ENCODE measurements at regions not wholly inside any gene's neighbourhood (a gene's known extent, or its start where the extent isn't known, plus 50 kb on each side); places are given as distances from the start of the nearest gene placed in this dataset.

DNA sequence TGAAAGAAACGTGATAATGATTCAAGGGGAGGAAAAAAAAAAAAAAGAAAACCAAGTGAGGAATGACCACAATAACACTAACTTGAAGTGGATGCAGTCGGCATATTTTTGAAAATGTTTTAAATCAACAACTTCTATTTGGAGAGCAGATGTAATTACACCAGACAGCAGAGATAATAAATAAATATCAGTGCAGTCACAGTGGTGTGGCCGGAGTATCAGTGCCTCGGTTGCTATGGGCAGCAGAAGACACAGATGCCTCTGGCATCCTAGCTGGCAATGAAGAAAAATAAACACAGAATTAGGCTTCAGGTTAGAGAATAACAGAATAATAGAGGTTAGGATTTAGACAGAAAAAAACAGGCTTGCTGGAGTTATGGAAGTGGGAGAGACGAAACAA lies 888.3 kb downstream of the LTN1 start:
- TF ChIP-seq CTCF (IDR thresholded peaks at IDR 0.05) (no peak), POLR2A (IDR thresholded peaks at IDR 0.05) (no peak)

All from uterus (tissue), 2 donors.